B cell (primary cell): ENCODE measurements at regions not wholly inside any gene's neighbourhood (a gene's known extent, or its start where the extent isn't known, plus 50 kb on each side); places are given as distances from the start of the nearest gene placed in this dataset.

Source experiments
- EZH2 ChIP-seq: IDR thresholded peaks from 2 replicates; pipeline ENCODE4 v1.6.1; 2012; ENCODE audit warnings: borderline replicate concordance, low read depth, mild to moderate bottlenecking, moderate library complexity, low read length; ENCODE audit not compliant: insufficient read depth, poor library complexity, severe bottlenecking
- TF ChIP-seq, protein P1 (sequence below): fragments of 200-600 bp; IDR thresholded peaks from one replicate; pipeline ENCODE4 v1.8.0; 2022; ENCODE audit warnings: antibody characterized with exemption, mild to moderate bottlenecking

DNA sequence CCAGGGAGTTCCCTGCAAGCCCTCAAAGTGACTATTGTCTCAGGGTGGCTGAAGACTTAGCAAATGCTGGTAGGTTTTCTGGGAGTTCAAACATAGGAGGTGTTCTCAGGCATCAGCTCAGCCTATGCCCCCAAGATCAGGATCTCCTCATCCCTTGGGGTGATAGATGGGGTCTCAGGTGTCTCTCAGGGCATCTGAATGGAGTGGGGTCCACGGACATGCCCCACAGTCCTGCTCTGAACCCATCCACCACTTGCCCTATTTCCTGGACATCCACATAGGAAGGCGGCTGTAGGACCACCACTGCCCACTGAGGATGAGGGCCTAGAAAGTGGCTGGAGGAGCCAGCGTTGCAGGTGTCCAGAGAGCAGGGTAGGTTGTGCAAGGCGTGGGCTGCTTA lies 287.0 kb upstream of the CXCR4 start:
- TF ChIP-seq, protein P1, sequence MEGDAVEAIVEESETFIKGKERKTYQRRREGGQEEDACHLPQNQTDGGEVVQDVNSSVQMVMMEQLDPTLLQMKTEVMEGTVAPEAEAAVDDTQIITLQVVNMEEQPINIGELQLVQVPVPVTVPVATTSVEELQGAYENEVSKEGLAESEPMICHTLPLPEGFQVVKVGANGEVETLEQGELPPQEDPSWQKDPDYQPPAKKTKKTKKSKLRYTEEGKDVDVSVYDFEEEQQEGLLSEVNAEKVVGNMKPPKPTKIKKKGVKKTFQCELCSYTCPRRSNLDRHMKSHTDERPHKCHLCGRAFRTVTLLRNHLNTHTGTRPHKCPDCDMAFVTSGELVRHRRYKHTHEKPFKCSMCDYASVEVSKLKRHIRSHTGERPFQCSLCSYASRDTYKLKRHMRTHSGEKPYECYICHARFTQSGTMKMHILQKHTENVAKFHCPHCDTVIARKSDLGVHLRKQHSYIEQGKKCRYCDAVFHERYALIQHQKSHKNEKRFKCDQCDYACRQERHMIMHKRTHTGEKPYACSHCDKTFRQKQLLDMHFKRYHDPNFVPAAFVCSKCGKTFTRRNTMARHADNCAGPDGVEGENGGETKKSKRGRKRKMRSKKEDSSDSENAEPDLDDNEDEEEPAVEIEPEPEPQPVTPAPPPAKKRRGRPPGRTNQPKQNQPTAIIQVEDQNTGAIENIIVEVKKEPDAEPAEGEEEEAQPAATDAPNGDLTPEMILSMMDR, result no peak
- no peak for TF ChIP-seq EZH2
